Nephron (organoid): ENCODE measurements at regions not wholly inside any gene's neighbourhood (a gene's known extent, or its start where the extent isn't known, plus 50 kb on each side); places are given as distances from the start of the nearest gene placed in this dataset.
"Not testable (repeated sequence)": the region's sequence is repeated elsewhere in the genome, so short reads cannot be mapped to it uniquely, and the experiment has no call there.

Experiments
- H3K27ac Mint-ChIP-seq, 3 experiments: 2 replicates each; pipeline ENCODE4 v1.8.0; 2020; ENCODE audit warnings: mixed read lengths in 3 of 3, mild to moderate bottlenecking in 2 of 3, moderate library complexity in 1 of 3
- H3K27me3 Mint-ChIP-seq: 2 replicates; pipeline ENCODE4 v1.8.0; 2021; ENCODE audit warnings: low read depth, mild to moderate bottlenecking, moderate library complexity, mixed read lengths
- H3K36me3 Mint-ChIP-seq: 2 replicates; pipeline ENCODE4 v1.8.0; 2020; ENCODE audit warnings: low read depth, mixed read lengths
- H3K4me1 Mint-ChIP-seq: 2 replicates; pipeline ENCODE4 v1.8.0; 2020; ENCODE audit warnings: mixed read lengths
- H3K4me3 Mint-ChIP-seq, 3 experiments: 2 replicates each; pipeline ENCODE4 v1.8.0; 2020; ENCODE audit warnings: mild to moderate bottlenecking in 3 of 3, mixed read lengths in 3 of 3, moderate library complexity in 2 of 3
- H3K9me3 Mint-ChIP-seq: 2 replicates; pipeline ENCODE4 v1.8.0; 2020; ENCODE audit warnings: mixed read lengths
- TF ChIP-seq, protein P1 (sequence below), 3 experiments: fragments of 200-600 bp; sonication (generic); IDR thresholded peaks; one replicate each; pipeline ENCODE4 v1.5.0; 2021; ENCODE audit warnings: antibody characterized with exemption in 3 of 3; ENCODE audit not compliant: unreplicated experiment in 3 of 3

DNA sequence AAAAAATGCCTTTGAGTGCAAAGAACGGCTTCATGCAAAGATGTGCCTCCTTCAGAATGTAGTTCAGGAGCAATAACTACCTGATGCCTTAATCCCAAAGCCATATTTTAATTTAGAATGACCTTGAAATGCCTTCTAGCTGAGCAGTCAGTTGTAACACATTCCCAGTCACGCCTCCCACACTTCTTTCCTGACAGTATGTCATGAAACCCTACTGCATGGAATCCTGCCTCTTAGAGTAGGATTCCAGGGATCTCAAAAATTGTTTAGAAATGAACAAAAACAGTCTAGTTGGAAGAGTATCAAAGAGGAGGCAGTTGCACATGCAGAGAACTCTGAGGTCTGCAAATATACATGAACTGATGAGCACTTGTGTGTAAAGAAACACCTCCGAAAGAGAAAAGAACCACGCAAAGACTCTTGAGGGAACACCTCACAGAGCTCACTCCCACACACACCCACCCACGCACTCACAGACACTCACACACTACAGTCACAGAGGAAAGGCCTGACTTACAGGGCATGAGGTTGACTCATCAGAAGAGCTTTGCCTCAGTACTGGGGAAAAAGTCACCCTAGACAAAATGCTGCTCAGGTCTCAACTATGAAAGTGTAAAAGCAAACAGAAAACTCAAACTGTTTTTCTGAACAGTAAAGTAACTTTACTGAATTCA lies 77.4 kb downstream of the GGTLC2 start:
- H3K36me3 Mint-ChIP-seq = no peaks in the 10 kb centered on the region
- peaks cover 7% of the 10 kb centered on the region for H3K4me1 Mint-ChIP-seq
- peaks cover 27% of the 10 kb centered on the region for H3K27me3 Mint-ChIP-seq
- peak overlapping the region; percentile 3 to 62 (median 42) for H3K27ac Mint-ChIP-seq
- H3K9me3 Mint-ChIP-seq = no peaks in the 10 kb centered on the region
- no peak overlapping the region for H3K4me3 Mint-ChIP-seq
- TF ChIP-seq, protein P1, sequence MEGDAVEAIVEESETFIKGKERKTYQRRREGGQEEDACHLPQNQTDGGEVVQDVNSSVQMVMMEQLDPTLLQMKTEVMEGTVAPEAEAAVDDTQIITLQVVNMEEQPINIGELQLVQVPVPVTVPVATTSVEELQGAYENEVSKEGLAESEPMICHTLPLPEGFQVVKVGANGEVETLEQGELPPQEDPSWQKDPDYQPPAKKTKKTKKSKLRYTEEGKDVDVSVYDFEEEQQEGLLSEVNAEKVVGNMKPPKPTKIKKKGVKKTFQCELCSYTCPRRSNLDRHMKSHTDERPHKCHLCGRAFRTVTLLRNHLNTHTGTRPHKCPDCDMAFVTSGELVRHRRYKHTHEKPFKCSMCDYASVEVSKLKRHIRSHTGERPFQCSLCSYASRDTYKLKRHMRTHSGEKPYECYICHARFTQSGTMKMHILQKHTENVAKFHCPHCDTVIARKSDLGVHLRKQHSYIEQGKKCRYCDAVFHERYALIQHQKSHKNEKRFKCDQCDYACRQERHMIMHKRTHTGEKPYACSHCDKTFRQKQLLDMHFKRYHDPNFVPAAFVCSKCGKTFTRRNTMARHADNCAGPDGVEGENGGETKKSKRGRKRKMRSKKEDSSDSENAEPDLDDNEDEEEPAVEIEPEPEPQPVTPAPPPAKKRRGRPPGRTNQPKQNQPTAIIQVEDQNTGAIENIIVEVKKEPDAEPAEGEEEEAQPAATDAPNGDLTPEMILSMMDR (IDR thresholded peaks at IDR 0.05; ENCODE audit: unreplicated experiment in 3 of 3) = no peak

DNA sequence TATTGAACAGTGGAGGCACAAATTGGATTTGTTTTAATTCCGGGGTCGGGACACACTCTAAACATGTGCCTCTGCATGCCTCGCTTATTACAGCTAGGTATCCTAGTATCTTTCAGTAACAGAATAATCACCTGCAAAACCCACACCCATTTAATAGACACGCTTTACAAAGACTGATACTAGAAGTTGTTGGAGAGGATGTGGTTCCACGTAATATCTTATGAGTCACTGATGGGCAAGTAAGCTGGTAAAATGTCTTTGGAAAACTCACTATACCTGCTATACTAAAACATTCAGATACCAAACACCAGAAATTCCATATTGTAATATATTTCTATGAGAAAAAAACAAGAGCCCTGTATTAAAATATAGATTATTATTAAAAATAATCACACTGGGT lies 84.0 kb downstream of the GGTLC2 start:
- Mint-ChIP-seq H3K9me3 (no peaks in the 10 kb centered on the region), H3K4me1 (no peaks in the 10 kb centered on the region), H3K4me3 (no peak overlapping the region), H3K27me3 (no peaks in the 10 kb centered on the region), H3K27ac (no peak overlapping the region), H3K36me3 (no peaks in the 10 kb centered on the region)
- TF ChIP-seq, protein P1 (IDR thresholded peaks at IDR 0.05; ENCODE audit: unreplicated experiment in 3 of 3) = no peak

DNA sequence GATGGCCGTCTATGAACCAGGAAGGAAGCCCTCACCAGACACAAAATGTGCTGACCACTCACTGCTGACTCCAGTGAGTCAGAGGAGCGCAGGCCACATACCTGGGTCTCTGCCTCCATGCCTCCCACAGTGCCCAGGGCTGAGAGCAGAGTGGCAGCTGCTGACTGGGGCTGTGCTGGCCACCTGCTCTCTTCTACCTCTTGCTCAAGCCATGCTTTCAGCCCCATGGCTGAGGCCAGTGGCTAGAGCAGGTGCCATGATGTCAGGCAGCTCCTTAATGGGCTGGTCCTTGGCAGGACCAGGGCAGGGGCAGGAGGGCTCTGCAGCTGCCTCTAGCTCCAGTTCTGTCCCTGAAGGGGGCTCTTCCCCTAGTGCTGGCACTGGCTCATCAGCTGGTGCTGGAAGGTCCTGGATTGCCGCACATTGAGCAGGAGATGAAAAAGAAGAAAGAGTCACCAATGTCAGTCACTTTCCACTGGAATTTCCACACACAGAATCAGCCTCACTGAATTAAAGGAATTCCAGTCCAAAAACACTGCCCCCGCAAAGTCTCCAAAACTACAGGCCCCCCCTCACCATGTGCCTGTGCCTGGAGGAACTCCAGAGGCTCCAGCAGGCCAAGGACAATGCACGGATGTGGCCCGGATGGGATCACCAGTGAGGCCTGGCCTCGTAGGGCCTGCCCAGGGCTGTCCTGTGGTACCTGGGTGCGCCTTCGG lies 86.4 kb downstream of the GGTLC2 start:
- Mint-ChIP-seq H3K36me3 (no peaks in the 10 kb centered on the region), H3K27ac (no peak overlapping the region), H3K9me3 (no peaks in the 10 kb centered on the region), H3K27me3 (peaks cover 10% of the 10 kb centered on the region), H3K4me3 (no peak overlapping the region), H3K4me1 (no peaks in the 10 kb centered on the region)
- TF ChIP-seq, protein P1 (IDR thresholded peaks at IDR 0.05; ENCODE audit: unreplicated experiment in 3 of 3) = no peak

DNA sequence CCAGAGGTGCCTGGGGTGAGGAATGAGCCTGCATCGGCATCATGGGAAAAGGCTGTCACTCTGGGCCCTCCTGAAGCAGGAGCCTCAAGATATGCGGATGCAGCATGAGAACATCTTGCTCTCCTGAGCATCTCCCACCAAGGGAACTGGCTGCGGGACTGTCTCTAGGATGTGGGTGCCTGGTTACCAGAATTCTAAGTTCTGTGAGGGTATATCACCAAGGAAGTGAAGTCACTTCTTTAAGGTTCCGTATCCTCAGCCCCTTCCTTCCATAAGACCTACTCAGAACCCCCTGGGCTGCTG lies 86.9 kb downstream of the GGTLC2 start:
- Mint-ChIP-seq H3K9me3 (no peaks in the 10 kb centered on the region), H3K4me1 (no peaks in the 10 kb centered on the region), H3K27ac (no peak overlapping the region), H3K4me3 (no peak overlapping the region), H3K36me3 (no peaks in the 10 kb centered on the region), H3K27me3 (peaks cover 14% of the 10 kb centered on the region)
- TF ChIP-seq, protein P1 (IDR thresholded peaks at IDR 0.05; ENCODE audit: unreplicated experiment in 3 of 3) = no peak

DNA sequence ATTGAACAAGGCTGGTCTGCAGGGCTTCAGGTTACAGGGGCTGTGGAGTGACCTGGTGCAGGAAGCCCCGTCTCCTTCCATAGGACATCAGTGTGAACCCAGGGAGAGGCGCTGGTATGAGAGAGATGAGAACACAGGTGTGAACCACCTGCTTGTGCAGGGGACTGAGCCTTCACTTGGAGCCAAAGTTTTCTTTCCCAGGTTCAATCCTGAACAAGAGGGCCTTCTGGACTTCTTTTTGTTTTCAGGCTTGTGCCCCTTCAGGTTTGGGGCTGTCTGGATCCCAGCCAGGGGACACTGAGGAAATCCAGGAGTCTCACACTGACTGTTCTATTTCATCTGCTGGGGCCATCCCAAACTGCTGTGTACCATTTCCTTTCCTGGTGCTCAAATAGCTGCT lies 88.6 kb downstream of the GGTLC2 start:
- not testable (repeated sequence) for H3K36me3 Mint-ChIP-seq, H3K27ac Mint-ChIP-seq, H3K9me3 Mint-ChIP-seq, H3K4me1 Mint-ChIP-seq, H3K4me3 Mint-ChIP-seq
- H3K27me3 Mint-ChIP-seq = peaks cover 22% of the 10 kb centered on the region

DNA sequence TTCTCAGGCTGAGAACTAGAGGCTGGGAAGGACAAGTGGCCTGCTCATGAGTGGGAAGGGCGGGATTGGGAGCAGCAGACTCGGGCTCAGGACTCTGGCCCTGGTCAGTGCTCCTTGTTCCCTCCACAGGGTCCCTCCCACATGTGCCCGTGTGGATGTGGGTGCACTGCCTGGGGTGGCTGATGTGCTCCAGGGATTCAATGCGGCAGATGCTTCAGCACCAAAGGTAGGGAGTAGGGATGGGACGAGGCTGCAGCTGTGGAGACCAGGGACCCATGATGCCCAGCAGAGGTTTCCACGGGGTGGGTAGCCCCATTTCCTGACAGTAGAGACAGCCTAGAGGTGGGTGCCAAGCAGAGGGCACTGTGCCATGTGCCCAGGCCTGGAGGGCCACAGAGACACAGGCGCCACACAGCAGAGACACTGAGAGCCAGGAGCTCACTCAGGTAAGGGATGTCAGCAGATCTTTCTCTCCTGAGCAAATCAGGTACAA lies 89.5 kb downstream of the GGTLC2 start:
- Mint-ChIP-seq H3K36me3 (no peaks in the 10 kb centered on the region), H3K27me3 (peaks cover 24% of the 10 kb centered on the region), H3K9me3 (no peaks in the 10 kb centered on the region), H3K4me3 (no peak overlapping the region), H3K27ac (no peak overlapping the region), H3K4me1 (no peaks in the 10 kb centered on the region)
- TF ChIP-seq, protein P1 (IDR thresholded peaks at IDR 0.05; ENCODE audit: unreplicated experiment in 3 of 3) = no peak

DNA sequence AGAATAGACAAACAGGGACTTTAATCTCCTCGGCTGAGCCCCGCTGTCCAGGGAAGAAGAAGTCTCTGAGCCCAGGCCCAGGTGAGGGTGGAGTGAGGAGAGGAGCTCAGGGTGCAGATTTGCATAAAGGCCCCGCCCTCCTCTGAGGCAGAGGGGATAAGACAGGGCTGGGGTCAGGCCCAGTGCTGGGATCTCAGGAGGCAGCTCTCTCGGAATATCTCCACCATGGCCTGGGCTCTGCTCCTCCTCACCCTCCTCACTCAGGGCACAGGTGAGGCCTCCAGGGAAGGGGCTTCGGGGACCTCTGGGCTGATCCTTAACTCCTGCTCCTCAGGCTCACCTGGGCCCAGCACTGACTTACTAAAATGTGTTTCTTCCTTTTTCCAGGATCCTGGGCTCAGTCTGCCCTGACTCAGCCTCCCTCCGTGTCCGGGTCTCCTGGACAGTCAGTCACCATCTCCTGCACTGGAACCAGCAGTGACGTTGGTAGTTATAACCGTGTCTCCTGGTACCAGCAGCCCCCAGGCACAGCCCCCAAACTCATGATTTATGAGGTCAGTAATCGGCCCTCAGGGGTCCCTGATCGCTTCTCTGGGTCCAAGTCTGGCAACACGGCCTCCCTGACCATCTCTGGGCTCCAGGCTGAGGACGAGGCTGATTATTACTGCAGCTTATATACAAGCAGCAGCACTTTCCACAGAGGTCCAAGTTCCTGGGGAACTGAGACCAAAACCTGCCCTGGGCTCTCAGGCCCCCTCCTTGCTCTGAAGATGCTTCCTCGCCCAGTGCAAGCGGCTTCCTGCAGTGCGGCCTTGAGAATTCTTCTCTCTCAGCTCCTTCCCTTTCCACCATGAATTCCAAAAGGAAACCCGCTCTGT lies 90.2 kb downstream of the GGTLC2 start:
- peaks cover 27% of the 10 kb centered on the region for H3K27me3 Mint-ChIP-seq
- H3K4me3 Mint-ChIP-seq, H3K9me3 Mint-ChIP-seq, H3K4me1 Mint-ChIP-seq, H3K27ac Mint-ChIP-seq, H3K36me3 Mint-ChIP-seq: not testable (repeated sequence)

DNA sequence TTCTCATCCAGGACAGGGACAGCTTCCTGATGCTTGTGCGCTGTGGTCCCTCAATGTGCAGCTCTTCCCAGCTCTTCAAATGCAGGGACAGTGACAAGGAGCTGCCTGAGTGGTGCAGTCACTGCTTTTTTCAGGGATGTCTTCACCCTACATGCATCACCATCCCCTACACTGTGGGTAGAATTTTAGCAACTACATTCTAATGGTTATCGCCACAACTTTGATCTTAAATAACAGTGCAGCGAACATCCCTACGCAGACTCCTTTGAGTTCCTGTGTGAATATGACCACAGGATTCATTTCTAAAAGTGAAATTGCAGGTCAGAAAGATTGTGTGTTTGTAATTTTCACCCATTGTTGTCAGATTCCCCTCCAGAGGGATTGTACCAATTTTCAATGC lies 90.9 kb downstream of the GGTLC2 start:
- not testable (repeated sequence) for H3K27ac Mint-ChIP-seq, H3K36me3 Mint-ChIP-seq, H3K4me3 Mint-ChIP-seq, H3K9me3 Mint-ChIP-seq, H3K4me1 Mint-ChIP-seq
- peaks cover 33% of the 10 kb centered on the region for H3K27me3 Mint-ChIP-seq
